ENCODE measurements at regions not wholly inside any gene's neighbourhood (a gene's known extent, or its start where the extent isn't known, plus 50 kb on each side); places are given as distances from the start of the nearest gene placed in this dataset.

DNA sequence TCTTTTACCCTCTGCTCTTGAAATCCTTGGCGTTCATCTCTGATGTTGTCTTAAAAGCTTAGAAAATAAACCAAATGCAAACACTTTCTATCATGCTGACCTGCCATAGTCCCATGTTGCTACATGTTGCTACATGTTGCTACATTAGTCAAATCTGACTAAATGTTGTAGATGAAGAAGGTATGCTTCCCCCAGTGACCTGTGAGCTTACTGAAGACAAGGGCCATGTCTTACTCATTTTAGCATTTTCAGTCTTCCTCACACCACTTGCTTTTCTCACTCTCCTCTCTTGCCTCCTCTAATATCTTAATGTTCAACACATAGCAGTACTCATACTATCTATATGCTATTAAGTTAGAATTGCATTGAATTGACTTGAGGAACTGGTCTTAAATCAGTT lies 346.4 kb upstream of the MTNR1B start:
- TF ChIP-seq EZH2 (IDR thresholded peaks at IDR 0.05; ENCODE audit: low read length, unreplicated experiment) (no peak), EZH2phosphoT487 (IDR thresholded peaks at IDR 0.05; ENCODE audit: borderline replicate concordance, low read length) (no peak)
- TF ChIP-seq, protein P1, sequence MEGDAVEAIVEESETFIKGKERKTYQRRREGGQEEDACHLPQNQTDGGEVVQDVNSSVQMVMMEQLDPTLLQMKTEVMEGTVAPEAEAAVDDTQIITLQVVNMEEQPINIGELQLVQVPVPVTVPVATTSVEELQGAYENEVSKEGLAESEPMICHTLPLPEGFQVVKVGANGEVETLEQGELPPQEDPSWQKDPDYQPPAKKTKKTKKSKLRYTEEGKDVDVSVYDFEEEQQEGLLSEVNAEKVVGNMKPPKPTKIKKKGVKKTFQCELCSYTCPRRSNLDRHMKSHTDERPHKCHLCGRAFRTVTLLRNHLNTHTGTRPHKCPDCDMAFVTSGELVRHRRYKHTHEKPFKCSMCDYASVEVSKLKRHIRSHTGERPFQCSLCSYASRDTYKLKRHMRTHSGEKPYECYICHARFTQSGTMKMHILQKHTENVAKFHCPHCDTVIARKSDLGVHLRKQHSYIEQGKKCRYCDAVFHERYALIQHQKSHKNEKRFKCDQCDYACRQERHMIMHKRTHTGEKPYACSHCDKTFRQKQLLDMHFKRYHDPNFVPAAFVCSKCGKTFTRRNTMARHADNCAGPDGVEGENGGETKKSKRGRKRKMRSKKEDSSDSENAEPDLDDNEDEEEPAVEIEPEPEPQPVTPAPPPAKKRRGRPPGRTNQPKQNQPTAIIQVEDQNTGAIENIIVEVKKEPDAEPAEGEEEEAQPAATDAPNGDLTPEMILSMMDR (conservative IDR thresholded peaks at IDR 0.05; ENCODE audit: low read depth, low read length) = no peak
- intact Hi-C loops (cut with micrococcal nuclease) = no loop called here
- no peak overlapping the region for H2AFZ ChIP-seq (ENCODE audit: low read length)
- no peak overlapping the region for H3K4me2 ChIP-seq (ENCODE audit: low read length)
- H3K36me3 ChIP-seq (ENCODE audit: low read depth, low read length) = no peaks in the 10 kb centered on the region
- CTCF ChIA-PET = no interaction called here
- H3K27me3 ChIP-seq (ENCODE audit: low read length) = peaks cover 4% of the 10 kb centered on the region; the same call in 1 of the 2 replicates
- ATAC-seq (no peak), DNase-seq (no peak)
- H3K9ac ChIP-seq (ENCODE audit: low read length) = no peak overlapping the region
- POLR2A ChIA-PET (ENCODE audit: unreplicated experiment) = no interaction called here
- no peak overlapping the region for H3K27ac ChIP-seq (ENCODE audit: low read length)
- no peak overlapping the region for H3K4me3 ChIP-seq (ENCODE audit: low read length)
- no peaks in the 10 kb centered on the region for H3K4me1 ChIP-seq (ENCODE audit: insufficient read depth, low read length)
- H3K9me2 ChIP-seq (replicated peaks; ENCODE audit: low read length) = no peaks in the 10 kb centered on the region
- BruUV-seq (replicated peaks) = no TSS peak
- no peaks in the 10 kb centered on the region for H3F3A ChIP-seq (ENCODE audit: low read length, unreplicated experiment)
- peaks cover 18% of the 10 kb centered on the region for H3K9me3 ChIP-seq (ENCODE audit: low read length)
- no peaks in the 10 kb centered on the region for H4K20me1 ChIP-seq (ENCODE audit: low read length)
- no peaks in the 10 kb centered on the region for H3K79me2 ChIP-seq (ENCODE audit: low read length)

DNA sequence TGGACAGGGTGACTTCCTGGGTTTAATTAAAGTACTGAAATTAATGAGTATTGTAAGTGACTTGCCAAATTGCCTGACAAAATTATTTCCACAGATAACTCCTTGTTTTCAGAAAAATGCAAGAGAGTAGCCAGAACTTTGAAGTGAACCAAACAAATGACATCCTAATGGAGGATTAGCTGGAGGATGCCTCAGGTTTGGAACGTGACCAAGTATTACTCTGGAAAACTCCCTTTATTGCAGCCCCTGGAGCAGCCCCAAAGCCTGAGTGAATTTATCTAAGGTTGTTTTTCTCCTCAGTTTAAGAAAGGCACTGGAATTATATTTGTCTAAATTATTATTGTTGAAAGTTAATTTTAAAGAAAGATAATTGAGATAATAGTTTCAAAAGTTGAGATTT lies 343.6 kb upstream of the MTNR1B start:
- no peak for ATAC-seq
- no peaks in the 10 kb centered on the region for H3K27me3 ChIP-seq (ENCODE audit: low read length)
- H3K27ac ChIP-seq (ENCODE audit: low read length) = no peak overlapping the region
- CTCF ChIA-PET = no interaction called here
- H3K4me1 ChIP-seq (ENCODE audit: insufficient read depth, low read length) = no peaks in the 10 kb centered on the region
- H3K4me2 ChIP-seq (ENCODE audit: low read length) = no peak overlapping the region
- H3F3A ChIP-seq (ENCODE audit: low read length, unreplicated experiment) = no peaks in the 10 kb centered on the region
- DNase-seq = no peak
- no peak overlapping the region for H3K4me3 ChIP-seq (ENCODE audit: low read length)
- no peaks in the 10 kb centered on the region for H3K79me2 ChIP-seq (ENCODE audit: low read length)
- POLR2A ChIA-PET (ENCODE audit: unreplicated experiment) = no interaction called here
- TF ChIP-seq EZH2phosphoT487 (IDR thresholded peaks at IDR 0.05; ENCODE audit: borderline replicate concordance, low read length) (no peak), EZH2 (IDR thresholded peaks at IDR 0.05; ENCODE audit: low read length, unreplicated experiment) (no peak)
- TF ChIP-seq, protein P1 (conservative IDR thresholded peaks at IDR 0.05; ENCODE audit: low read depth, low read length) = no peak
- H3K36me3 ChIP-seq (ENCODE audit: low read depth, low read length) = no peaks in the 10 kb centered on the region
- intact Hi-C loops (cut with micrococcal nuclease) = no loop called here
- no peaks in the 10 kb centered on the region for H3K9me2 ChIP-seq (replicated peaks; ENCODE audit: low read length)
- H3K9ac ChIP-seq (ENCODE audit: low read length) = no peak overlapping the region
- no peaks in the 10 kb centered on the region for H4K20me1 ChIP-seq (ENCODE audit: low read length)
- H2AFZ ChIP-seq (ENCODE audit: low read length) = no peak overlapping the region
- BruUV-seq (replicated peaks) = no TSS peak
- peaks cover 18% of the 10 kb centered on the region; the same call in 1 of the 2 replicates for H3K9me3 ChIP-seq (ENCODE audit: low read length)

DNA sequence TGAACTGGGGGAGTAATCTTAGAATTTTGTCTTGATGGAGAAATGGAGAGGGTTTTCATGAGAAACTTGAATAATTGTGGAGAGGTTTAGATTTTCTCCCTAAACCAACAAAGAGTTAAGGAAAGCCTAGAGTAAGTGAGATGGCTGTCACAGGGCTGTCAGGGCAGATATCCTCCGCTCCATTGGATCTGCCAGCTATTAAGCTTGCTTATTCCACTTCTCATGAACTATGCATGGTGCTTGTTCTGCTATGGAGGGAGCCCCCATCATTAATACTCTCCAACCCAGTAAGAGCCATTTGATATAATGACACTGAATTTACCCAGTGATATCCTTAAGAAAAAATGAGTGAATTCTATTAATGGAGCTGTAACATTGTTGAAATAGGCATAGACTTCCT lies 342.8 kb upstream of the MTNR1B start:
- no peak overlapping the region for H3K9ac ChIP-seq (ENCODE audit: low read length)
- DNase-seq (no peak), ATAC-seq (no peak)
- no TSS peak for BruUV-seq (replicated peaks)
- no peak overlapping the region for H3K4me3 ChIP-seq (ENCODE audit: low read length)
- intact Hi-C loops (cut with micrococcal nuclease) = no loop called here
- no peak overlapping the region for H3K27ac ChIP-seq (ENCODE audit: low read length)
- H3K9me3 ChIP-seq (ENCODE audit: low read length) = peaks cover 18% of the 10 kb centered on the region; the same call in 1 of the 2 replicates
- H3K9me2 ChIP-seq (replicated peaks; ENCODE audit: low read length) = no peaks in the 10 kb centered on the region
- TF ChIP-seq EZH2 (IDR thresholded peaks at IDR 0.05; ENCODE audit: low read length, unreplicated experiment) (no peak), EZH2phosphoT487 (IDR thresholded peaks at IDR 0.05; ENCODE audit: borderline replicate concordance, low read length) (no peak)
- TF ChIP-seq, protein P1 (conservative IDR thresholded peaks at IDR 0.05; ENCODE audit: low read depth, low read length) = no peak
- H3K27me3 ChIP-seq (ENCODE audit: low read length) = no peaks in the 10 kb centered on the region
- no peaks in the 10 kb centered on the region for H3F3A ChIP-seq (ENCODE audit: low read length, unreplicated experiment)
- H3K4me1 ChIP-seq (ENCODE audit: insufficient read depth, low read length) = no peaks in the 10 kb centered on the region
- ChIA-PET POLR2A (ENCODE audit: unreplicated experiment) (no interaction called here), CTCF (no interaction called here)
- no peaks in the 10 kb centered on the region for H3K36me3 ChIP-seq (ENCODE audit: low read depth, low read length)
- H4K20me1 ChIP-seq (ENCODE audit: low read length) = no peaks in the 10 kb centered on the region
- H2AFZ ChIP-seq (ENCODE audit: low read length) = no peak overlapping the region
- no peaks in the 10 kb centered on the region for H3K79me2 ChIP-seq (ENCODE audit: low read length)
- H3K4me2 ChIP-seq (ENCODE audit: low read length) = no peak overlapping the region
